Left cardiac atrium (tissue), 4 donors: ENCODE measurements at regions not wholly inside any gene's neighbourhood (a gene's known extent, or its start where the extent isn't known, plus 50 kb on each side); places are given as distances from the start of the nearest gene placed in this dataset.

Experiments
- ATAC-seq, 2 donors: fragments of 200-7000 bp; cut with Tn5 transposase; one replicate each; pipeline ENCODE4 v1.9.1; 2020; ENCODE audit warnings: mild to moderate bottlenecking in 2 of 2, moderate library complexity in 2 of 2
- DNase-seq: peaks from one replicate; pipeline ENCODE4 v3.0.0-alpha.2; 2020
- intact Hi-C, 2 donors: fragments of 100-400 bp; cut with DNase I; formaldehyde crosslinking; loops; one replicate each; pipeline versions ENCODE4 v1.14.1 to v1.15.1; 2022 to 2023
- donor health status: DM: no; HTN: yes; CAD: no.
- donor health status: DM: no; HTN: yes; CAD: no; lungs with severe emphysema.
- donor health status: DM: yes; HTN: yes; CAD: no.
- donor health status: Dilated cardiomyopathy.

DNA sequence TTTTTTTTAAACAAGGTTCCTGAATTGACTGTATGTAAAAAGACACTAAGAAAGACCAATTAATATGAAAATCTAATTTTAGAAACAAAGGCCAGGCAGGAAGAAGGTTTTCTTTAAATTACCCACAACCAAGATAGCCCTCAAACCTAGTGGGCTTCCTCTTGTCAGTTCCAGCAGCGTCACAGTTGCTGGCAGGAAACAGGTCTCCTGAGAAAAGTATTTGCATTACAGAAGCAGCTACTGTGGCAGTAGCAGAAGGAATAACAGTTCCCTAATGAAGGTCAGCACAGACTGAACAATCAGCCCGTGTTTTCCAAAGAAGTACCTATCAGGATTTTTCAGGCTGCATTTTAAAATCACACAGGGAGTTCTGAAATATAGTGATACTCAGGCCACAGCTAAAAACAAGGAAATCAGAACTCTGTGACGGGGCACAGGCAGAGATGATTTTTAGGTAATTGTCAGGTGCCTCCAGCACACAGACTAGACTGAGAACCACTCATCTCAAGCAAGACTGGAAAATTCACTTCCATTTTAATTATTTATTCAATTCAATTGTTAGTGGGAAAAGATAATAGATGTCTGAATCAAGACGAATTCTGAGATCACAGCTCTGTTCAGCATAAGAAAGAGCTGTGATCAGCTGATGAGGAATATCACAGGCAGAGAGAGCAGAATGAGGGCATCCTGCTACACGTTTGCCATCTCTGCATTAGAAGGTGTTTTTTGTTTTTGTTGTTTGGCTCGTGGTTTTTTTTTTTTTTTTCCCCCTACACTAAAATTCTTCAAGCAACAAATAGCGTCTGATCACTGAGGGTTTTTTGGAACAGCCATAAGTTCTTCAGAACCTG lies 230.5 kb upstream of the KHDRBS2 start:
- DNase-seq: no peak
- intact Hi-C loops: no loop called here
- no peak for ATAC-seq

DNA sequence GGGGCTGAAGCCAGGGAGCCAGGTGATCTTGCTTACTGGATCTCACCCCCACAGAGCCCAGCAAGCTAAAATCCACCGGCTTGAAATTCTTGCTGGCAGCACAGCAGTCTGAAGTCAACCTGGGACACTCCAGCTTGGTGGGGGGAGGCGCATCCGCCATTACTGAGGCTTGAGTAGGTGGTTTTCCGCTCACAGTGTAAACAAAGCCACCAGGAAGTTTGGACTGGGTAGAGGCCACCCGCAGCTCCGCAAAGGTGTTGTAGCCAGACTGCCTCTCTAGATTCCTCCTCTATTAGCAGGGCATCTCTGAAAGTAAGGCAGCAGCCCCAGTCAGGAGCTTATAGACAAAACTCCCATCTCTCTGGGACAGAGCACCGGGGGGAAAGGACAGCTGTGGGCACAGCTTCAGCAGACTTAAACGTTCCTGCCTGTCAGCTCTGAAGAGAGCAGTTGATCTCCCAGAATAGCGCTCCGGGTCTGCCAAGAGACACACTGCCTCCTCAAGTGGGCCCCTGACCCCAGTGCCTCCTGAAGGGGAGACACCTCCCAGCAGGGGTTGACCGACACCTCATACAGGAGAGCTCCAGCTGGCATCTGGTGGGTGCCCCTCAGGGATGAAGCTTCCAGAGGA lies 206.3 kb upstream of the KHDRBS2 start:
- DNase-seq: no peak
- no peak for ATAC-seq
- intact Hi-C loops: no loop called here

- no peak for DNase-seq
- intact Hi-C loops: no loop called here
- ATAC-seq: no peak
Observed at GRCh38 chr6:62480544-62480943, 194.5 kb upstream of the KHDRBS2 start.

DNA sequence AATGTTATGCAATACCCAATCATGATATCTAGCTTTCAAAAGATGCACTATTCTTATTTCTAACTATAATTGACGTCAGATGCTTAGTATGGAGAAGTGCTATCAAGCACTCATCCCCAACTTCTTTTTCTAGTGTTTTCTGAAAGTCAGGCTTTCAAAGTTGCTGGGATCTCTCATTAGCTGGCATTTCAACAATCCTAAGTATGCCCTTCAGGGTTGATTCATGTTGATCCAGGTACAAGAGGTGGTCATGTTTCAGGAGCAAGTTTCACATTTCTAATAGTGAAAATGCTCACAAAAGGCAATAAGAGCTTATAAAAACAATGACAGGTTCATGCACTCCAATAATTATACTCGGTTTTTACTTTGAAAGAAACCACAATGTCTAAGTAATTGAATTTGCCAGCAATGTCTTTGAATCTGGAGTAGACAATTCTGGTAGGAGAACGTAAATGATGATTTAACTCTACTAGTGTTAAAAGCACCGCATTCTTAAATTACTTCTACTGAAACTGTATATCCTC lies 193.7 kb upstream of the KHDRBS2 start:
- ATAC-seq (no peak), DNase-seq (no peak)
- intact Hi-C loops: no loop called here

GRCh38 chr6:62474793-62475192 lies 188.8 kb upstream of the KHDRBS2 start:
- intact Hi-C loops: no loop called here
- DNase-seq: no peak
- no peak for ATAC-seq

DNA sequence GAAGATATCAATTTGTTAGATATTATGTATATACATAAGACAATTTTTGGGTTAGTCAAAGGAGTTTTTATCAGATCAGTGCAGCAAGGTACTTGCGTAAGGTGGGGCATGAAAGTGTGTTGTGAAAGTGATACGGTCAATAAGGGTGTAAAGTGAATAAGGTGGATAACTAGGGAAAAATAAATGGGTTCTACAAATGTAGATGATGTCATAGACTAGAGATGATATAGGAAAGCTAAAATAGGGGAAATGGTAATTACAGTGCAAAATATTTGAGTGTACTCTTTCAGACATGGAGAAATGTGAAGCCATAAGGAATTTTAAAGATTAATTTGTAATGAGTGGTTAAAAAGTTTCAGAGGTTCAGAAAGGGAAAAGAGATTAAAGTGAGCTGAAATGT lies 180.6 kb upstream of the KHDRBS2 start:
- ATAC-seq (no peak), DNase-seq (no peak)
- intact Hi-C loops: no loop called here

DNA sequence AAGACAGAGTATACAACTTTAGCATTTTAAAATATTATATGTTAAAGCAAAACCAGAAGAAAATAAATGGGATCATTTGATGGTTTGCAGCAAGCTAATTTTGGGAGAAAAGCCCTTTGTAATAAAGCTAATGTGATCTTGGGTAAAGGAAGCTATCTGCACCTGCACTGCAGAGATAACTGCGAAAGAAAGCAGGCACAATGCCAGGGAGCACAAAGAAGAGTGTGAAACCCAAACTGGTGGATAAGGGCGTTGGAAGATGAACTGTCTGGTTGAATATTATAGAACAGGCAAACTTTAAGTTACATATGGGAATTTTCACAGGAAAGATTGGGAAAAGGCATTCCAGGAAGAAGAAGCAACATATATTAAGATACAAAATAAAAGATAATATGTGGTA lies 179.2 kb upstream of the KHDRBS2 start:
- intact Hi-C loops: no loop called here
- no peak for ATAC-seq
- DNase-seq: no peak

- intact Hi-C loops: no loop called here
- ATAC-seq (no peak), DNase-seq (no peak)
Observed at GRCh38 chr6:62452586-62452985, 166.6 kb upstream of the KHDRBS2 start.

- ATAC-seq: no peak
- DNase-seq: no peak
- intact Hi-C loops: no loop called here
Observed at GRCh38 chr6:62446647-62447316, 160.8 kb upstream of the KHDRBS2 start.

GRCh38 chr6:62445521-62445920 lies 159.5 kb upstream of the KHDRBS2 start:
- intact Hi-C loops: no loop called here
- no peak for DNase-seq
- no peak for ATAC-seq

DNA sequence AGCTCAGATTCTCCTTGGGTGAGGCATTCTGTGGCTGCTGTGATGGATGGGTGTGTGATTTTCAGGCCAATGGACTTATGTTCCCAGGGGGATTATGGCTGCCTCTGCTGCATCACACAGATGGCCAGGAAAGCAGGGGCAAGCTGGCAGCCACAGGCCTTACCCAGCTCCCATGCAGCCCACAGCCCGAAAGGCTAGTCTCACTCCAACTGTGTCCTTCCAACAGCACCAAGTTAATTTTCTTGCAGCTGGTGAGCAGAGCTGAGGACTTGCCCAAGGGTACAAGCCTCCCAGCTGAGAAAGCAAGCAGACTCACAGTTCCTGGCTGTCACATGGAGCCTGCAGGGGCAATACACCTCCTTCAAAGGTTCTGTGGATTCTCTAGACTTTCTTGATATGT lies 155.2 kb upstream of the KHDRBS2 start:
- no peak for ATAC-seq
- intact Hi-C loops: no loop called here
- DNase-seq: no peak

- intact Hi-C loops: no loop called here
- no peak for DNase-seq
- no peak for ATAC-seq
Observed at GRCh38 chr6:62429781-62430180, 143.8 kb upstream of the KHDRBS2 start.

- ATAC-seq (no peak), DNase-seq (no peak)
- intact Hi-C loops: no loop called here
Observed at GRCh38 chr6:62400521-62401259, 114.7 kb upstream of the KHDRBS2 start.

- no peak for DNase-seq
- ATAC-seq: no peak
- intact Hi-C loops: no loop called here
Observed at GRCh38 chr6:62393608-62394007, 107.6 kb upstream of the KHDRBS2 start.

DNA sequence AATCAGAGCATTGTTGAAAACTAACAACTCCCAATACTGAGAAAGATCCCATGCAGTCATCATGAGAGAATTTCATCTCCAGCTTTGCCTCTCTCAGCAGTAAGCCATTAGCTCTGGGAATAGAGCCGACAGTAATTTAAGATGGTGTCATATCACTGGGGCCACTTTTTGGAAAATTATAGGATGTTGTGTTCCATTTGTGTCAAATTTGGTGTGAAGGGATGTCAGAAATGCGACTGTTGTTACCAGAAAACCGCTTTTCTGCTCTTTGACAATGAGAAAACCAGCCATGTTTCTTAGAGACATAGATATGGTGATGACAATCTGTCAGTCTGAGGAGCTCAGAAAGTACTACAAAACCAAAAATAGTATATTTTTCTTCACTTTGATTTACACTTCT lies 106.3 kb upstream of the KHDRBS2 start:
- ATAC-seq (no peak), DNase-seq (no peak)
- intact Hi-C loops: no loop called here

DNA sequence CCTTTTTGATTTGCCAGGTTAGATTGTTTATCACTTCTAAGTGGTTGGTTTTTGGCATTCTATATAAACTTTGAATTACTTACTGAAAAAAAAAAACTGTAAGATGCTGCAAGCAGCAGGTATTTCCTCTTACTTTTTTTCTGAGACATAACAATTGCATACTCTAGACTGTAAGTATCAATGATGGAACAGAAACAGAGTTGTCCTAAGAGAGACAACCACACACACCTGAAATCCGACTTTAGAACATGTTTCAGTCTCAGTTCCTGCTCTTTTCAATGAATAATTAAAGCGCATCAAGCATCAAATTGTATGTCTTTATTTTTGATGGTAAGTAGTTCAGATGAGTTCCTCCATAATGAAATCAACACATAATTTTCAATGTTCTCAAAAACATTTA lies 105.3 kb upstream of the KHDRBS2 start:
- DNase-seq (no peak), ATAC-seq (no peak)
- intact Hi-C loops: no loop called here

DNA sequence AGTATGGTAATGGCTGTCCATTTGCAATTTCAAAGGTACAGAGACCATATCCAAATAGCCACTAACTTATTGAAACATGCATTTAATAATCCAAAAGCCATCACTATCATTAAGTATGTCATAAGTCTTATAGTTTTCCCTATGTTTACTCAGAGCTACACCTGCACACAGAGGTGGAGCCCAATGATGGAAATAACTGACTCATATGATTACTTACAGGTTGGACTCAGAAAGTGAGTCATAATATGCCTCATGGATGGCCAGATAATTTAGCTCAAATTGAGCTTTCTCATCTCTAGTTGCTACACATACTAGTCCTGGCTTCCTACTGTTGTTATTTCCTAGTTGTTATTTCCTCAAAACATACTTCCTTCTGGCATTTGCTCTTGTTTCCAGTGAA lies 104.4 kb upstream of the KHDRBS2 start:
- intact Hi-C loops: no loop called here
- peak in 1 of 2 donors; percentile 19 for ATAC-seq
- DNase-seq: no peak

DNA sequence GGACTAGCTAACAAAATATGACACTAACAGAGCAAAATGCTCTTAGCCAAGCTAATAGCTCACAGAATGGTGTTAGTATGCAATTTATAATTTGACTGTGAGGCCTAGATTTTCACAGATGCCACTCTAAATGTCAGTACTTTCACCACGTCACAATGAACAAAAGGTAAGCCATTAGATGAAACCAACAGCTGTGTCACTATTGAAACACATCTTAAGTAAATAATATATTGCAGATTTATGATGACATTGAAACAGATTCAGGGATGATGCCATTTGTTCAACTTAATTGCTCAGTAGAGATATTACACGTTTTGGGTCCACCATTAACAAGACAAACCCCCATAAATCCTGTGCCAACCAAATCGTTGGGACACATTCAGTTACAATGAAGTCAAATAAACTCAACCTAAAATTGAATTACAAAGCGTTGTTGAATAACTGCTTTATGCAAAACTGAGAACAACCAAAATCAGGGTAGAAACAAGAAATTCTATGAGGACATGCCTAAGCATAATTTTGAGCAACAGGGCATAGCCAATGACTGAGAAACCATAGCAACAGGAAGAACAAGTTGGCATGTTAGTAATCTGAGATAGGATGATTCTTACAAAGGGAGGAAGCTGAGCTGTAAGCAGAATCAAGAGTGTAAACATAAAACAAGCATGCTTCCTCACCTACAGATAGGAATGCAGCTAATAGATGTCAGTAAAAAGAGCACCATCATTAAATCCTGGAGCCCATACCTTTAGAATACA lies 85.6 kb upstream of the KHDRBS2 start:
- intact Hi-C loops: no loop called here
- ATAC-seq: no peak
- no peak for DNase-seq

DNA sequence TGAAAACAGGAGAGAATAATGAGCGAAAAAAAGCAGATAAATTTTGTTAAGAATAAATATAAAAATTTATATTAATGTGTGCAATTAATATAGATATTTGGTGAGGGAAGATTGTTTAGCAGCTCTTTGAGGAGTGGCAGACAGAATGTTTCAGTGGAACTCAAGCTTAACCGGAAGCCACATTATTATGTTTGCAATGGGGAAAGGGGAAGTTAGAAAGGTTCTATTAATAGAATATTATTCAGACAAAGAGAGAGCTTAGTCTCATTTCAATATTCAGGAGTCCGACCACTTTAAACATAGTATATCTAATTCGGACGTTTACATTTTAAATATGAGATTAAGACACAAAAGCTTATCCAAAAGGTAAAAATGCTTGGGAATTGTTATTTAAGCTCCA lies 81.6 kb upstream of the KHDRBS2 start:
- DNase-seq (no peak), ATAC-seq (no peak)
- intact Hi-C loops: no loop called here
